ENCODE measurements at regions not wholly inside any gene's neighbourhood (a gene's known extent, or its start where the extent isn't known, plus 50 kb on each side); places are given as distances from the start of the nearest gene placed in this dataset.

DNA sequence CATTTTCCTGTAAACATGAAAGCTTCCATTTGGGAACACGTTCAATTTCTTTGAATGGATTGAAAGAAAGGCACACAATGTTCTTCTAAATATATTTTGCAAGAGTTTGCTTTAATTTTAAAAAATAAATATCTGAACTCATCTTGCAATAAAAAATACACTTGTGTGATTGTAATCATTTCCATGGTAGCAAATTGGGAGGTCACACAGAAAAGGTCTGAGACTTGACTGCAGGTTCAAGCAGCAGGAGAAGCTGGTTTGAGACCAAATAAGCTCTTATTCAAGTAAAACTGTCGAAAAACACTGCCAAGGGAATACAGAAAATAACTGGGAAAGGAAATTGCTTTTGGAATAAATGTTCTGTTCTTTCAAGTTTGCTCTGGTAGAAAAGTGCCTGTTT lies 498.9 kb downstream of the ADGRL2 start:
- DNase-seq: no peak

- DNase-seq: no peak
These were observed 498.3 kb downstream of the ADGRL2 start for GRCh38 chr1:82299056-82299455.

DNA sequence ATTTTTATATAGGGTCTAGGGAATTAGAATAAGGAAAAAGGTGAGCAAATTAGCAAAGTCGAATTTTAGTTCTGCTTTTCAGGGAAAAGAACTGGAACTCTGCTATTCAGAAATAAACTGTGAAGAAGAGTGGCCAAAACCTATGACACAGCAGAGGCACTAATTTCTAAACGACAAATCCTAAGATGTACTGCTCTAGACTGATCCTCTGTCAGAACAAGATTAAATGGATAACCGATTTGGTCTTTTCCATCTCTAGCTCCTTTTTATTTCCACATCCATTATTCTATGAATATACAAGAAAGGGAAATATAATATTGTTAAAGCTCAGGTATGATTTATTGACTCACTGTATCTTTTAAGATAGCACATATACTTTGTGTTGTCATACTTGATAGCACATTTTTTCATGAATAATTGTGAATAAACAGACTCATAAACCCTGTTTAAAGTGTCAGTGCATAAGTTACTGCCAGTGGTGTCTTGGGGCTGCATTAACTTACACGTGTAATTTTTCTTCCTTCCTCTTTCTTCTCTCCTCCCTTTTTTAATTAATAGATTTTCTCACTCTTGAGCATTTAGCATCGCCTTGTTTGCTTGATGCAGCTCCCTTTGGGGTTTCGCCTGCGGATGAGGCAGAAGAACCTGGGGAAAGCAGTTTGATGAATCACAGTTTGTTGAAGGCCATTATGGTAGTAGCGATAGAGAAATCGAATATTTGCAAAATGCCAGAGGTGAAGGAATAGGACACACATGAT lies 496.6 kb downstream of the ADGRL2 start:
- DNase-seq: no peak

DNA sequence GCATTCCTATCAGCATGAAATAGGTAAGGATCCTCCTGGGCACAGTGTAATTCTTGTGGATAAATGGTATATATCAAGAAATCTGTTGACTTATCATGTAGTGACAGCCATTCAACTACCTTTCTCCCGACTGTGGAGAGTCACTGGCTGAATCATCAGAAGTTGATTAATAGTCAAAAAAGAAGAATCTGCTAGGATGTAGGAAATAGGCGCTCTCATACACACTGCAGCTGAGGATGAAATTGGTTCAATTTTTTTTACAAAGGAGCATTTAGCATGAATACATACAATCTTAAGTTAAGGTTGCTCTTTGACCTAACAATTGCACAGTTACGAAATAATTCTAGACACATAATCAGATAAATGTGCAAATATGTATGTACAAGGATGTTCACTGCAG lies 486.8 kb downstream of the ADGRL2 start:
- no peak for DNase-seq

DNA sequence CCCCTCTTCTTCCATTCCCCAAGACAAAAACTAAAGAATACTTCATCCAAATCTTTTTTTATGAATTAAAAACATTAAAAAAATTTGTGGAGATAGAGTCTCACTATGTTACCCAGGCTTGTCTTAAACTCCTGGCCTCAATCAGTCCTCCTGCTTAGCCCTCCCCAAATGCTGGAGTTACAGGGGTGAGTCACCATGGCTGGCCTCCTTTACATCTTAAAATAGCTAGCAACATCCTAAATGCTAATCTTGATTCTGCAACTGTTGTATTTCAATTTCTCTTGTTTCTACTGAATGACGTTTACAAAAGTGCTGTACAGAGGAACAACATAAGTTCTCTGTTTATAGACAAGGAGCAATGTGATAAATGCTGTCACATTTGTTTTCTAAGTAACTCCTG lies 483.5 kb downstream of the ADGRL2 start:
- no peak for DNase-seq

GRCh38 chr1:82279241-82279640 lies 478.5 kb downstream of the ADGRL2 start:
- DNase-seq: no peak

DNA sequence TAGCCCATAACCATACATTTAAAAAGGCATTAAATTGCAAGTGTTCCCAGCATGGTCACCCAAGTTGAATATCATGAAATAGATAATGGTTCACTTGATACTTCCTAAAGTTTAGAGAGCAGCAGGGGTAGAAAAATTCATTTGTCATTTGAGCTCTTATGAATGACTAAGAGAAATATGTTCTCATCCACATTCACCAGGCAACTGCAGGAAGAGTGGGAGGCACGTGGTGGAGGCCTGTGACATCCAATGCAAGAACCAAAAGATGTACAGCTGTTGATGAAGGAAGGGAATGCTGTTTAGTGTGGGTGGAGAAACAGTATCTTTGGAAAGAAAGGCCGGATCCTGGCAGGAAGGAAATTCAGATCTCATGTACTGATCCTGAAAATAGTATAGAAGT lies 473.1 kb downstream of the ADGRL2 start:
- DNase-seq: no peak

DNA sequence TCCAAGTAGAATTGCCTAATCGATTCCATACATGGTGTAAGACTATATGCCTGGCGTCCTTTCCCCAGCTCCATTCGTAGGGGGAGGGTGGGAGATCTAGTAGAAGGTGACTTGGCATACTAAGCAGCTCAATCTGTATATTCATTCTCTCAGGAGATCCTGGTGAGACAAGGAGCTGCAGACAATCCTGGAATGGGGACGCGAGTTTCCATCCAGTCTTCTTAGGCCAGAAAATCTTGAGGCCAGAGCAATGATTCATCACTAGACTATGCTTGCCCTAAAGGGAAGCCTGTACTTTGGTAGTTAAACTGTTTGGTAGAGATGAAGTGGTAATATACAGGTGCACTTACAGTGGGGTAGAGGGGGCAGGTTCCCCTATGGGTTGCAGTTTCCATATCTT lies 468.7 kb downstream of the ADGRL2 start:
- no peak for DNase-seq

GRCh38 chr1:82268826-82269225 lies 468.1 kb downstream of the ADGRL2 start:
- DNase-seq: no peak

GRCh38 chr1:82266351-82266750 lies 465.6 kb downstream of the ADGRL2 start:
- DNase-seq: no peak

GRCh38 chr1:82265436-82265835 lies 464.7 kb downstream of the ADGRL2 start:
- no peak for DNase-seq

DNA sequence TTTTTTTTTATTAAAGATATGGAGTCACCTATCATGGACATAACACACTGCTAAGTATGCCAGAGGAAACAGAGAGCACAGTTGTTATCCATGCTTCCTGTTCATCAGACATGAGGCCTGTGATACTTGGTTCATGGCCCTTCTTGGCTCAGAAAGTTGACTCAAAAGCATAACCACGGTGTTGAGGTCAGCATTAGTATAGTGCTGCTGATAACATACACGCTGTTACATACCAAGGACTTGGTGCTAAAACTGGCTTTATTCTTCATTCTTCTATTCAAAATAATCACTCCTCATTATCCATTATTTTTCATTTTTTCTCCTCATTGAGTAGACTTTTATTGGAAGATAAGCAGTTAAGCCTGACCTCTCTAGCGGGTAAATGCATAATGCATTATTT lies 464.1 kb downstream of the ADGRL2 start:
- no peak for DNase-seq

GRCh38 chr1:82263396-82263795 lies 462.7 kb downstream of the ADGRL2 start:
- DNase-seq: no peak

GRCh38 chr1:82260666-82261065 lies 459.9 kb downstream of the ADGRL2 start:
- no peak for DNase-seq

DNA sequence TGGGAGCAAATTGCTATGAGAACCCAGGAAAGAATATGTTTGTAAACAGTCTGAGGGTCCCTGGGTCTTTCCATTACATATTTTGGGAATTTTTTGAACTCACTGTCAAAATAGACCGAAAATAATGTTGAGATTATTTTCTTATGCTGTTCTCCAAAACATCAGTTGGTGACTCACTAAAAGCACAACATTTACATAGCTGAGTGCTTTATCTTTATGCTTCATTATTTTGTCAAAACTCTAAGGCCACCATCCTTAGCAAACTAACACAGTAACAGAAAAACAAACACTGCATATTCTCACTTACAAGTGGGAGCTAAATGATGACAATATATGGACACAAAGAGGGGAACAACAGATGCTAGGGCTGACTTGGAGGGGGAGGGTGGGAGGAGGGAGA lies 459.3 kb downstream of the ADGRL2 start:
- no peak for DNase-seq

- DNase-seq: no peak
These were observed 458.2 kb downstream of the ADGRL2 start for GRCh38 chr1:82258887-82259286.

- DNase-seq: no peak
These were observed 445.3 kb downstream of the ADGRL2 start for GRCh38 chr1:82246050-82246449.

DNA sequence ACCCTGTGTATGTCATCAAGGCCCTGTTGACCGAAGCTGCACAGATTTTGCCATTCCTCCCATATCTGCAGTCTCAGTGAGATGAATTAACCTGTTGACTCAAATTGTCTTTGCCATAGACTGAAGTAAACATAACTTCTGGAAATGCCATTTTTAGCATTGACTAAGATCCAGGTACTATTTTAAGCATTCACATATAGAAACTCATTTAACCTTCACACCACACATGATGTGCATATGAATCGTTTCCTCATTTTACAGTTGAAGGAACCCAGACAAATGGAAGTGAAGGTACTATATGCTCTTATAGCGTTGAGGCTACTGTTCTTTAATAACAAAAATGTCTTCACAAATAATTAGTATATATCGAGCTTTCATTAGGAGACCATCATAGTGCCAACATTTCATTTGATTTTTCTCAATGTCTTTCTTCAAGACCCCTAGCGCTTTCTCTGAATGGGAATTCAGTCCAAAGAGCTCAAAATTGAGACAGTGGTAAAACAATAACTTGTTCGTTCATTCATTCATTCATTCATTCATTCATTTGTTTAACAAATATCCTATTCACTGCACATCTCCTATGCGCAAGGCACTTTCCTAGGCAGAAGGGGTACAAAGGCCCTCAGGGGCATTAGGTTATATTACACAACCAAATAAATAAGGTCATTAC lies 444.7 kb downstream of the ADGRL2 start:
- DNase-seq: no peak

- no peak for DNase-seq
These were observed 439.8 kb downstream of the ADGRL2 start for GRCh38 chr1:82240571-82240970.

DNA sequence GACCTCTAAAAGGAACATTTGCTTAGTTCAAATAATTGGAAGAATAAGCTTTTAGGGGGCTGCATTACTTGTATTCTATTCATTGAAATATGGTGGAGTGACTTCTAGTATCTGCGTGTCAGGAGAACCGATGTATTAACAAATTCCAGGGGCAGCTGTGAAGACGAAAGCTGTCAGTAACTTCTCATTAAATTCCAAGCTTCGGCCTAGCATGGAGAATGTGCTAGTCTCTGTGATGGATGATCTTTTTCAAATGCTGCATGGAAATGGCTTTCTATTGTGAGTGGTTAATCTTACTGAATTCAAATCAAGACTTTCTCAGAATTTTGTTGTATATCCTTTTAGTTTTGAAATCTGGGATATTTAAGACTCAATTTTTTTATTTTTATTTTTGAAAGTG lies 429.9 kb downstream of the ADGRL2 start:
- no peak for DNase-seq

- peak; percentile 39 to 42 for DNase-seq
These were observed 426.8 kb downstream of the ADGRL2 start for GRCh38 chr1:82227306-82228095.

DNA sequence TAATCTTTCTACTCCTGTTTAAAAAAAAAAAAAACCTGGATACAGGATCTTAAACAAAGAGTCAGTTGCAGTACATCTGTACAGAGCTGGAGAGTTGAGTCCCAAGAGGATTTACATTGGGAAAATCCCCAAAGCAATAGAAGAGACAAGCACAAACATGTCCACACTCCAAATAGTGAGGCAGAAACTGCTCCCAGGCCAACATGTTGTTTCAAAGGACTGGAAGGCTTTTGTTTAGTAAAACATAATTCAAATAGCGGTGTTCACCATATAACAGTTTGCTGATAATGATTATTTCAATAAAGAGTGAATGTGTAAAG lies 425.4 kb downstream of the ADGRL2 start:
- DNase-seq: no peak

DNA sequence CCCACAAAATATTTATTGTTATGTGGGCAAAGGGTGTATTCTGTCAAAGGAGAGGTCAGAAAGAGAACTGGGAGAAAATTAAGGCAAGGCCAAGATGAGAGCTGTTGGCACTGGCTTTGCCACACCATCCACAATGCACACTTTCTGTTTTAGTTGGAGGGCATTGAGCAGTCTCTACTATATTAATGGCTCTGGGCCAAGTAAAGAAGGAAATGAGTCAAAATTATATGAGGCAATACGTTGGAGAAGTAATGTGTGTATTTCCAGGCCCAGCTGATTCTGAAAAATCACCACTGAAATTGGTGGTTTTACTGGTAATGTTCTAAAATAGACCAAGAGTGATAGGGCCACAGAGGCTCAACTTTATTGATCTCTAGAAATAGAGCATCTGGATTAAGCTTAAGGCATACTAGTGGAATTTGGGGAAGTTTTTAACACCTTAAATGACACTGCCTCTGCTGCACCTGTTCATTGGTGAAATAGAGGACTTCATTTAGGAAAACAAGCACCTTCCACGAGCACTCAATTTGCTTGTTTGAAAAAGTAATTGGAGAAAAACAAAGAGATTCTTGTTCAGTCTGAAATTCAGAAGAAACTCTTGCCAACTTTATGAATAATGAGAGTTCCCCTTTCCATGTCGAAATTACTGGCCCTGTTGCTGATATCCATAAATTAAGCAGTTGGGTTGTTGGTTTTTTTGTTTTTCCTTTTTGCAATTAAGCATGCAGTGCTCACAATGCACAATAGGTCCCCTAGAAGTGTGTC lies 424.9 kb downstream of the ADGRL2 start:
- DNase-seq: peak; percentile 78 to 81

Data from Kasumi-1 (cell line).